Heart right ventricle (tissue), 16 donors: ENCODE measurements at regions not wholly inside any gene's neighbourhood (a gene's known extent, or its start where the extent isn't known, plus 50 kb on each side); places are given as distances from the start of the nearest gene placed in this dataset.

Experiments used
- ATAC-seq, 8 donors: fragments of 200-7000 bp; cut with Tn5 transposase; one replicate each; pipeline ENCODE4 v1.9.1; 2020; ENCODE audit warnings: mild to moderate bottlenecking in 8 of 8, moderate library complexity in 8 of 8, moderate number of reproducible peaks in 1 of 8
- DNase-seq, 2 donors: peaks; one replicate each; pipeline ENCODE4 v3.0.0-alpha.2; 2020
- H3K27ac ChIP-seq, 10 donors: fragments of 200-600 bp; sonication (generic) in 2 of 10; one replicate each; pipeline versions ENCODE4 v1.5.0 to v1.8.0; 2020 to 2022; ENCODE audit warnings: mild to moderate bottlenecking in 3 of 10
- H3K27me3 ChIP-seq, 7 donors: fragments of 200-600 bp; one replicate each; pipeline ENCODE4 v1.8.0; 2021 to 2022; ENCODE audit warnings: mild to moderate bottlenecking in 2 of 7
- H3K36me3 ChIP-seq, 9 donors: fragments of 200-600 bp; sonication (generic) in 1 of 9; one replicate each; pipeline versions ENCODE4 v1.5.0 to v1.8.0; 2020 to 2022; ENCODE audit warnings: mild to moderate bottlenecking in 2 of 9
- H3K4me1 ChIP-seq, 9 donors: fragments of 200-600 bp; sonication (generic) in 1 of 9; one replicate each; pipeline versions ENCODE4 v1.5.0 to v1.8.0; 2020 to 2022; ENCODE audit warnings: mild to moderate bottlenecking in 4 of 9
- H3K4me3 ChIP-seq, 10 donors: fragments of 200-600 bp; sonication (generic) in 2 of 10; one replicate each; pipeline versions ENCODE4 v1.5.0 to v1.8.0; 2020 to 2022; ENCODE audit warnings: mild to moderate bottlenecking in 7 of 10, moderate library complexity in 2 of 10
- H3K9me3 ChIP-seq, 11 donors: fragments of 200-600 bp in 10 of 11; sonication (generic) in 2 of 11; one replicate each; pipeline versions ENCODE4 v1.5.0 to v1.8.0; 2013 to 2022; ENCODE audit warnings: mild to moderate bottlenecking in 2 of 11, control low read depth in 1 of 11, moderate library complexity in 1 of 11
- CTCF ChIP-seq, 9 donors: fragments of 200-600 bp; sonication (generic) in 2 of 9; IDR thresholded peaks; one replicate each; pipeline versions ENCODE4 v1.5.0 to v1.8.0; 2021 to 2022; ENCODE audit warnings: antibody characterized with exemption in 9 of 9, mild to moderate bottlenecking in 5 of 9, moderate library complexity in 1 of 9
- WGBS, 2 donors: extraction: QIAGEN DNeasy Blood & Tissue Kit; methylation state at CpG; one replicate each; pipeline ENCODE4 v1.1.7; 2013; ENCODE audit warnings: inconsistent platforms in 1 of 2; 5-methylcytosine and 5-hydroxymethylcytosine counted together
- intact Hi-C, 10 donors: fragments of 100-400 bp; cut with DNase I; formaldehyde crosslinking; loops; one replicate each; pipeline versions ENCODE4 v1.11.1 to v1.14.2; 2022
- donor health status: Arrhythmogenic right ventricular cardiomyopathy.
- donor health status: ischemic (EF 13 %, LVEDD 7.1; RV severe dilation, severe dysfunction).
- donor health status: healthy with polysubstance abuse.
- donor health status: DM: no; HTN: yes; CAD: no.
- donor health status: DM: no; HTN: no; CAD: no.
- donor health status: ischemic (EF 25% LVEDD 6.9; RV normal size, moderate dysfunction).
- donor health status: ischemic (EF 25% LVEDD 5.7; RV mildly dilated, moderate dysfunction).
- donor health status: healthy.
- donor health status: DM: yes; HTN: yes; CAD: no.
- donor health status: Ischemic cardiomyopathy.
- donor health status: ischemic (EF 35%, LVEDD 5.7; RV mildly dilated, moderate dysfunction).
- donor health status: nonischemic (EF 11% LVEDD 7.7; RV severe dilation, severe dysfunction).
- donor health status: DM: yes; HTN: yes; CAD: no.
- donor health status: PGD.
- donor health status: ischemic (EF 29% LVEDD 5.4; RV normal size, mild dysfunction).
- donor health status: nonischemic (EF 23%, LVEDD 6.1; RV moderate dilation, normal function).

- ATAC-seq (no peak), DNase-seq (no peak)
- WGBS, 2 donors, result 56 to 59% methylated on average over 5 of the region's 5 CpGs
- Histone ChIP-seq H3K9me3 (no peaks in the 10 kb centered on the region), H3K4me1 (no peaks in the 10 kb centered on the region), H3K27ac (no peak overlapping the region), H3K27me3 (peaks cover 0 to 4% (median 0%) of the 10 kb centered on the region in 7 donors), H3K4me3 (no peak overlapping the region), H3K36me3 (no peaks in the 10 kb centered on the region)
- intact Hi-C loops, result no loop called here
- TF ChIP-seq CTCF (IDR thresholded peaks at IDR 0.05), result no peak
Observed at GRCh38 chr6:98547634-98548033, 286.7 kb upstream of the POU3F2 start.

GRCh38 chr6:98548301-98548700, 286.1 kb upstream of the POU3F2 start:
- DNase-seq, result no peak
- Histone ChIP-seq H3K4me1 (no peaks in the 10 kb centered on the region), H3K36me3 (no peaks in the 10 kb centered on the region), H3K27ac (no peak overlapping the region), H3K4me3 (no peak overlapping the region), H3K9me3 (no peaks in the 10 kb centered on the region), H3K27me3 (no peaks in the 10 kb centered on the region)
- TF ChIP-seq CTCF (IDR thresholded peaks at IDR 0.05), result no peak
- ATAC-seq, result no peak
- 44 to 72% methylated on average over 1 of the region's 1 CpG for WGBS, 2 donors
- intact Hi-C loops, result no loop called here

- Histone ChIP-seq H3K9me3 (no peaks in the 10 kb centered on the region), H3K27ac (no peak overlapping the region), H3K36me3 (no peaks in the 10 kb centered on the region), H3K27me3 (no peaks in the 10 kb centered on the region), H3K4me1 (no peaks in the 10 kb centered on the region), H3K4me3 (no peak overlapping the region)
- DNase-seq, result no peak
- intact Hi-C loops, result no loop called here
- 69 to 80% methylated on average over 2 of the region's 2 CpGs for WGBS, 2 donors
- TF ChIP-seq CTCF (IDR thresholded peaks at IDR 0.05), result no peak
- ATAC-seq, result no peak
Observed at GRCh38 chr6:98560418-98560817, 274.0 kb upstream of the POU3F2 start.

GRCh38 chr6:98560841-98561240, 273.5 kb upstream of the POU3F2 start:
- H3K4me1 ChIP-seq, result no peaks in the 10 kb centered on the region
- H3K27ac ChIP-seq, result no peak overlapping the region
- intact Hi-C loops, result no loop called here
- DNase-seq, result no peak
- no peak overlapping the region for H3K4me3 ChIP-seq
- H3K36me3 ChIP-seq, result no peaks in the 10 kb centered on the region
- H3K27me3 ChIP-seq, result no peaks in the 10 kb centered on the region
- H3K9me3 ChIP-seq, result no peaks in the 10 kb centered on the region
- no peak for ATAC-seq
- no peak for TF ChIP-seq CTCF (IDR thresholded peaks at IDR 0.05)
- 74 to 86% methylated on average over 5 of the region's 5 CpGs for WGBS, 2 donors

GRCh38 chr6:98566126-98566525, 268.2 kb upstream of the POU3F2 start:
- H3K4me3 ChIP-seq, result no peak overlapping the region
- no peaks in the 10 kb centered on the region for H3K36me3 ChIP-seq
- intact Hi-C loops, result no loop called here
- DNase-seq, result no peak
- TF ChIP-seq CTCF (IDR thresholded peaks at IDR 0.05), result no peak
- H3K27ac ChIP-seq, result no peak overlapping the region
- H3K27me3 ChIP-seq, result no peaks in the 10 kb centered on the region
- ATAC-seq, result no peak
- no peaks in the 10 kb centered on the region for H3K4me1 ChIP-seq
- WGBS, 2 donors, result 28 to 40% methylated on average over 1 of the region's 1 CpG
- no peaks in the 10 kb centered on the region for H3K9me3 ChIP-seq
